ENCODE measurements at regions not wholly inside any gene's neighbourhood (a gene's known extent, or its start where the extent isn't known, plus 50 kb on each side); places are given as distances from the start of the nearest gene placed in this dataset.

DNA sequence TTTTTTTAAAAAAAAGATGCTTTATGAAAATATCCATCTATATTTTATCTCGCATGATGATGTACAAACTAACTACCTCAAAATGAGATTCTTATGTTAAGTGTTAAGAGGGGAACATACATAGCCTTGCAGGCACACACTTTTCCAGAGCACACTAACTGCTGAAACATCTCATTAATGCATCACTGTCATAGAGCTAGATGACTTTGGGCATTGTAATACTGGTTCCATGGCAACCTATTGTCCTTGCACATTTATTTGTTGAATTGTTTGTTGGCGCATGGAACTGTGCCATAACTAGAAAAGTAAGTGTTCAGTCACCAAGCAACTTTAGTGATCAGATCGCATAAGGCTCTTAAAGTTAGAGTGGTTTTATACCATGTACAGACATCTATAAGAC lies 348.3 kb downstream of the GALC start:
- H3K4me3 ChIP-seq (ENCODE audit: low read depth, low read length), result no peak overlapping the region
- TF ChIP-seq, protein P1, sequence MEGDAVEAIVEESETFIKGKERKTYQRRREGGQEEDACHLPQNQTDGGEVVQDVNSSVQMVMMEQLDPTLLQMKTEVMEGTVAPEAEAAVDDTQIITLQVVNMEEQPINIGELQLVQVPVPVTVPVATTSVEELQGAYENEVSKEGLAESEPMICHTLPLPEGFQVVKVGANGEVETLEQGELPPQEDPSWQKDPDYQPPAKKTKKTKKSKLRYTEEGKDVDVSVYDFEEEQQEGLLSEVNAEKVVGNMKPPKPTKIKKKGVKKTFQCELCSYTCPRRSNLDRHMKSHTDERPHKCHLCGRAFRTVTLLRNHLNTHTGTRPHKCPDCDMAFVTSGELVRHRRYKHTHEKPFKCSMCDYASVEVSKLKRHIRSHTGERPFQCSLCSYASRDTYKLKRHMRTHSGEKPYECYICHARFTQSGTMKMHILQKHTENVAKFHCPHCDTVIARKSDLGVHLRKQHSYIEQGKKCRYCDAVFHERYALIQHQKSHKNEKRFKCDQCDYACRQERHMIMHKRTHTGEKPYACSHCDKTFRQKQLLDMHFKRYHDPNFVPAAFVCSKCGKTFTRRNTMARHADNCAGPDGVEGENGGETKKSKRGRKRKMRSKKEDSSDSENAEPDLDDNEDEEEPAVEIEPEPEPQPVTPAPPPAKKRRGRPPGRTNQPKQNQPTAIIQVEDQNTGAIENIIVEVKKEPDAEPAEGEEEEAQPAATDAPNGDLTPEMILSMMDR (IDR thresholded peaks at IDR 0.05; ENCODE audit: insufficient read depth, low read length, poor library complexity, severe bottlenecking), result no peak
- DNase-seq (ENCODE audit: low read depth), result no peak
- H3K27me3 ChIP-seq (ENCODE audit: control insufficient read depth, insufficient read depth, low read length), result no peaks in the 10 kb centered on the region
- no peaks in the 10 kb centered on the region for H3K36me3 ChIP-seq (ENCODE audit: control insufficient read depth, insufficient read depth, low read length)

DNA sequence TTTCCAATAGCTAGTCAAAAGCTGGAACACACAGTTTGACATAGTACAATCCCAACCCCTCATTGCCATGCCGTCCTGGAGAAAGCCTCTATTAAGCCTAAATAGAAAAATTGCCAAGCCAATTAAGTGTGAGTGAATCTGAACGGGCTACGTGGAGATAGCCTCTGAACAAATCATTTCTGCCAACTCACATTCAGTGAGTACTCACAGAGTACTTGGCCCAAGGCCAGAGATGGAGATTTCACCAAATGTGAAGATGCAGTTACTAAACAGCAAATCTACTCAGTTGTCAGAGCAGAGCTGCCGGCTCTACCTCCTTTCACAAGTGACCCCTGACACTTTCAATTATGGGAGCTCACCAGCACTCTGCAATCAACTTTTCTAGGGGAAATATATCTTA lies 350.0 kb downstream of the GALC start:
- Histone ChIP-seq H3K27me3 (ENCODE audit: control insufficient read depth, insufficient read depth, low read length) (no peaks in the 10 kb centered on the region), H3K4me3 (ENCODE audit: low read depth, low read length) (no peak overlapping the region), H3K36me3 (ENCODE audit: control insufficient read depth, insufficient read depth, low read length) (no peaks in the 10 kb centered on the region)
- DNase-seq (ENCODE audit: low read depth), result no peak
- TF ChIP-seq, protein P1 (IDR thresholded peaks at IDR 0.05; ENCODE audit: insufficient read depth, low read length, poor library complexity, severe bottlenecking), result no peak

DNA sequence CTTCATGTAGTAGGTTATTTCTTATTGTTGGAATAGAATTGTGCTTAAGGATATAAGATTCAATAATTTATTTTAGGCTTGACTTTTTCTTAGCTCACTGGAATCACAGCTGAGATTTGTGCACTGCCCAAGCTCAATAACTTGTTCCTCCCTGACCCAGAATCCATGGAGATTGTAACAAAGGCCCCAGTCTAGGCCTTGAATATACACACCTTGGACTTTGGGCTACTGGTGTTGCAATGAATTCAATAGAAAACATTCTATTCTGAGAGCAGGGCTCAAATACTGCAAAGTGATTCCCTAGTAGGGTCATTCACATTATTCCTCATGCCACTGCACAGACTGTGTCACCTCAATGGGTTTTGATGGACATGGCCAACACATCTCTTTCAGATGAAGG lies 352.4 kb downstream of the GALC start:
- no peaks in the 10 kb centered on the region for H3K27me3 ChIP-seq (ENCODE audit: control insufficient read depth, insufficient read depth, low read length)
- TF ChIP-seq, protein P1 (IDR thresholded peaks at IDR 0.05; ENCODE audit: insufficient read depth, low read length, poor library complexity, severe bottlenecking), result no peak
- H3K4me3 ChIP-seq (ENCODE audit: low read depth, low read length), result no peak overlapping the region
- no peaks in the 10 kb centered on the region for H3K36me3 ChIP-seq (ENCODE audit: control insufficient read depth, insufficient read depth, low read length)
- DNase-seq (ENCODE audit: low read depth), result no peak

DNA sequence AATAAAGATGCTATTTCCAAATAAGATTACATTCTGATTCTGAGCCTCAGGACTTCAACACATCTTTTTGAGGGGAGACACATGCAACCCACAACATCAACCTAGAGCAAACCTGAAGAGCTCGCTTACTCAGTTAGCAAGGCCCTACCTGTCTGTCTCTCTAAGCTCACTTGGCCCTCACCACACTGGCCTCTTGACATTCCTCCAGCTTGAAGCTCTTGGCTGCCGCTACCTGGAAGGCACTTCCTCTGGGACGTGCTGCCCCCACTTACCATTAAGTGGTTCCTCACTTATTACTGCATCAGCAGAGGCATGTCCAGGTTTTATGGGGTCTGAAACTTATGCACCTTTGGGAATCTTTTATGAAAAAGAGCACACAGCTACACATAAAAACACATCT lies 354.8 kb downstream of the GALC start:
- H3K36me3 ChIP-seq (ENCODE audit: control insufficient read depth, insufficient read depth, low read length), result no peaks in the 10 kb centered on the region
- TF ChIP-seq, protein P1 (IDR thresholded peaks at IDR 0.05; ENCODE audit: insufficient read depth, low read length, poor library complexity, severe bottlenecking), result no peak
- H3K27me3 ChIP-seq (ENCODE audit: control insufficient read depth, insufficient read depth, low read length), result no peaks in the 10 kb centered on the region
- DNase-seq (ENCODE audit: low read depth), result no peak
- H3K4me3 ChIP-seq (ENCODE audit: low read depth, low read length), result no peak overlapping the region

DNA sequence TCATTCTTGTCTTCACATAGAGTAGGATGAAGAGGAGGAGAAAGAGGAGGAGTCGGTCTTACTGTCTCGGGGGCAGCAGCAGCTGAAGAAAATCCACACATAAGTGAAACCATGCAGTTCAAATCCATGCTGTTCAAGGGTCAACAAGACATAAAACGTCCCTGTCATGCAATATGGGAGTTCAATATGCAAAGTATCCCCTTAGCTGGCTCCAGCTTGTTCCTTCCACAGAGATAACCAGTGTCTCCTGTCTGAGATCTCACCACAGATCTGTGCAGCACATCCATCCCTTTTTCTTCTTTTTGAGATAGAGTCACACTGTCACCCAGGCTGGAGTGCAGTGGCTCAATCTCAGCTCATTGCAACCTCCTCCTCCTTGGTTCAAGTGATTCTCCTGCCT lies 357.5 kb downstream of the GALC start:
- DNase-seq (ENCODE audit: low read depth), result no peak
- Histone ChIP-seq H3K27me3 (ENCODE audit: control insufficient read depth, insufficient read depth, low read length) (no peaks in the 10 kb centered on the region), H3K4me3 (ENCODE audit: low read depth, low read length) (no peak overlapping the region), H3K36me3 (ENCODE audit: control insufficient read depth, insufficient read depth, low read length) (no peaks in the 10 kb centered on the region)
- TF ChIP-seq, protein P1 (IDR thresholded peaks at IDR 0.05; ENCODE audit: insufficient read depth, low read length, poor library complexity, severe bottlenecking), result no peak

DNA sequence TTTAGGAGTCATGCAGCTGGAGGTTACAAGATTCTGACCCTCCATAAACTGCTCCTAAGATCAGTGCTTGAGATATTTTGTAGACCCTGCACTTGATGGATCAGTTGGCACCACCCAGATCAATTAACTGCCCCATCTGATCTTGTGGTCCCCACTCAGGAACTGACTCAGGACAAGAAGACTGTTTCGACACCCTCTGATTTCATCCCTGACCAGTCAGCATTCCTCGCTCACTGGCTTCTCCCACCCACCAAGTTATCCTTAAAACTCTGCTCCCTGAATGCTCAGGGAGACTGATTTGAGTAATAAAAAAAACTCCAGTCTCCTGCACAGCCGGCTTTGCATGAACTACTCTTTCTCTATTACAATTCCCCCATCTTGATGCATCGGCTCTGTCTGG lies 360.2 kb downstream of the GALC start:
- H3K27me3 ChIP-seq (ENCODE audit: control insufficient read depth, insufficient read depth, low read length), result no peaks in the 10 kb centered on the region
- TF ChIP-seq, protein P1 (IDR thresholded peaks at IDR 0.05; ENCODE audit: insufficient read depth, low read length, poor library complexity, severe bottlenecking), result no peak
- H3K4me3 ChIP-seq (ENCODE audit: low read depth, low read length), result no peak overlapping the region
- H3K36me3 ChIP-seq (ENCODE audit: control insufficient read depth, insufficient read depth, low read length), result no peaks in the 10 kb centered on the region
- DNase-seq (ENCODE audit: low read depth), result no peak

Data from kidney epithelial cell (primary cell).